ENCODE measurements at regions not wholly inside any gene's neighbourhood (a gene's known extent, or its start where the extent isn't known, plus 50 kb on each side); places are given as distances from the start of the nearest gene placed in this dataset.

DNA sequence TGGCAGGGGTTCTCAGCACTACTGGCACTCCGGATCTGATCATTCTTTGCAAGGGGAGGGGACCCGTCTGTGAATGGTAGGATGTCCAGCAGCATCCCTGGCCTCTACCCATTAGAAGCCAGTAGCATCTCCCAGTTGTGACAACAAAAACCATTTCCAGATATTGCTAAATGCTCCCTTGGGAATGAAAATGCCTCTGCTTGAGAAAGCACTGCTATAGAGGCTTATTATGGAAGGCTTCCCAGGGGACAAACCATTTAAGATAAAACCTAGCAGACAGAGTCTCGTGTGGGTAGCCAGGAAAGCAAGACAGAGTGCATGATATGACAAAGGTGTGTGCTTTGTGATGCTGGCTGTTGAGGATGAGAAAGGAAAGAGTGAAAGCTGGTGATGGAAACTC lies 273.7 kb downstream of the TMX3 start:
- Histone ChIP-seq H3K36me3 (ENCODE audit: control insufficient read depth, insufficient read depth, low read length) (peaks cover 1% of the 10 kb centered on the region), H3K4me2 (ENCODE audit: extremely low read depth, insufficient read depth, low read length) (no peak overlapping the region), H3K4me1 (ENCODE audit: control insufficient read depth, extremely low read depth, insufficient read depth, low read length) (peaks cover 9% of the 10 kb centered on the region), H3K27me3 (ENCODE audit: control insufficient read depth, insufficient read depth, low read length) (no peaks in the 10 kb centered on the region), H3K4me3 (replicated peaks in 1 of 4; ENCODE audit: control extremely low read depth in 1 of 4, insufficient read depth in 1 of 4, low read depth in 3 of 4, low read length in 4 of 4) (no peak overlapping the region), H4K20me1 (ENCODE audit: control insufficient read depth, extremely low read depth, insufficient read depth, low read length) (no peaks in the 10 kb centered on the region), H3K27ac (ENCODE audit: insufficient read depth, low read length) (no peak overlapping the region), H3K9ac (ENCODE audit: insufficient read depth, low read length) (no peak overlapping the region), H3K9me3 (ENCODE audit: control insufficient read depth, insufficient read depth, low read depth, low read length) (no peaks in the 10 kb centered on the region), H2AFZ (ENCODE audit: low read length) (no peak overlapping the region), H3K79me2 (ENCODE audit: control insufficient read depth, insufficient read depth, low read length) (no peaks in the 10 kb centered on the region)
- no peak for DNase-seq (ENCODE audit: low read depth in 2 of 2)
- TF ChIP-seq, protein P1, sequence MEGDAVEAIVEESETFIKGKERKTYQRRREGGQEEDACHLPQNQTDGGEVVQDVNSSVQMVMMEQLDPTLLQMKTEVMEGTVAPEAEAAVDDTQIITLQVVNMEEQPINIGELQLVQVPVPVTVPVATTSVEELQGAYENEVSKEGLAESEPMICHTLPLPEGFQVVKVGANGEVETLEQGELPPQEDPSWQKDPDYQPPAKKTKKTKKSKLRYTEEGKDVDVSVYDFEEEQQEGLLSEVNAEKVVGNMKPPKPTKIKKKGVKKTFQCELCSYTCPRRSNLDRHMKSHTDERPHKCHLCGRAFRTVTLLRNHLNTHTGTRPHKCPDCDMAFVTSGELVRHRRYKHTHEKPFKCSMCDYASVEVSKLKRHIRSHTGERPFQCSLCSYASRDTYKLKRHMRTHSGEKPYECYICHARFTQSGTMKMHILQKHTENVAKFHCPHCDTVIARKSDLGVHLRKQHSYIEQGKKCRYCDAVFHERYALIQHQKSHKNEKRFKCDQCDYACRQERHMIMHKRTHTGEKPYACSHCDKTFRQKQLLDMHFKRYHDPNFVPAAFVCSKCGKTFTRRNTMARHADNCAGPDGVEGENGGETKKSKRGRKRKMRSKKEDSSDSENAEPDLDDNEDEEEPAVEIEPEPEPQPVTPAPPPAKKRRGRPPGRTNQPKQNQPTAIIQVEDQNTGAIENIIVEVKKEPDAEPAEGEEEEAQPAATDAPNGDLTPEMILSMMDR (conservative IDR thresholded peaks at IDR 0.05 in 1 of 2, IDR thresholded peaks at IDR 0.05 in 1 of 2; ENCODE audit: low read depth in 1 of 2, low read length in 2 of 2): no peak
- no peak for TF ChIP-seq EZH2 (IDR thresholded peaks at IDR 0.05; ENCODE audit: low read length, missing control alignments)

DNA sequence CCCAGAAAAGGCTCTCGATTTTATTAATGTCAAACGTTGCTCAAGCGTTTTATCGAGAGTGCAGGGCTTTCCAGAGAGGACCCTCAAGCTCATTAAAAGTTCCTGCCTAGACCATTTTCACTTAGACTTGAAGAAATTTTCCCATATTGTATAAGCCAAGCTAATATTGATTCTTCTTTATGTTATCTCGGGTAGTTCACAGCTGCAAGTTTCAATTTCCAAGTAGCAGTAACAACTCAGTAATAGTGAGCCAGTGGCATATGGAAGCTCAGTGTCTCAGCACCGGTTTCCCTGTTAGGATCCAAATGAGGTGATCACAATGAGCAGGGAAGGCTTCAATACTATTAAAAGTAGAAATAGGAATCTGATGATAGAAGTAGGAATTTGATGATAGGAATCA lies 274.5 kb downstream of the TMX3 start:
- H3K4me3 ChIP-seq (replicated peaks in 1 of 4; ENCODE audit: control extremely low read depth in 1 of 4, insufficient read depth in 1 of 4, low read depth in 3 of 4, low read length in 4 of 4): no peak overlapping the region
- H3K9me3 ChIP-seq (ENCODE audit: control insufficient read depth, insufficient read depth, low read depth, low read length): no peaks in the 10 kb centered on the region
- H3K4me2 ChIP-seq (ENCODE audit: extremely low read depth, insufficient read depth, low read length): no peak overlapping the region
- H3K79me2 ChIP-seq (ENCODE audit: control insufficient read depth, insufficient read depth, low read length): no peaks in the 10 kb centered on the region
- no peak overlapping the region for H3K9ac ChIP-seq (ENCODE audit: insufficient read depth, low read length)
- peaks cover 1% of the 10 kb centered on the region for H3K36me3 ChIP-seq (ENCODE audit: control insufficient read depth, insufficient read depth, low read length)
- H3K27ac ChIP-seq (ENCODE audit: insufficient read depth, low read length): no peak overlapping the region
- no peaks in the 10 kb centered on the region for H4K20me1 ChIP-seq (ENCODE audit: control insufficient read depth, extremely low read depth, insufficient read depth, low read length)
- no peak overlapping the region for H2AFZ ChIP-seq (ENCODE audit: low read length)
- TF ChIP-seq, protein P1 (conservative IDR thresholded peaks at IDR 0.05 in 1 of 2, IDR thresholded peaks at IDR 0.05 in 1 of 2; ENCODE audit: low read depth in 1 of 2, low read length in 2 of 2): no peak
- no peak for TF ChIP-seq EZH2 (IDR thresholded peaks at IDR 0.05; ENCODE audit: low read length, missing control alignments)
- no peaks in the 10 kb centered on the region for H3K27me3 ChIP-seq (ENCODE audit: control insufficient read depth, insufficient read depth, low read length)
- peaks cover 9% of the 10 kb centered on the region for H3K4me1 ChIP-seq (ENCODE audit: control insufficient read depth, extremely low read depth, insufficient read depth, low read length)
- DNase-seq (ENCODE audit: low read depth in 2 of 2): no peak

DNA sequence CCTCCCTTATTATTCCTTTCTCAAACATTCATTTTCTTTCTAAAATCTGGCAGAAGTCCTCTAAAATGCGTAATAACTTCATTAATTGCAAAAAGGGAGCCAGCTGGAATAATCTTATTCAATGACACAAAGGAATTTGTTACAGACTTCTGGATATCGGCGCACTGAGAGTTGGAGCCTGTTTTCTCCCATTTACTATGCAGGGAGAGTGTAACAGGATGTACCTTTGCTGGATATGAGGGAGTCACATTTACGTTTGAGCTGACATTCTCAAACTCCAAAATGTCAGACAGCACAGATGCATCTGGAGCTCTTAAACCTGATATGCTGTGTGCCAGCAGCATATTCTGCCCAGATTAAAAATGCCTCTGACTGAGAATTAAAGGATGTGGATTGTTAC lies 275.3 kb downstream of the TMX3 start:
- H2AFZ ChIP-seq (ENCODE audit: low read length): peak overlapping the region; percentile 33
- no peaks in the 10 kb centered on the region for H4K20me1 ChIP-seq (ENCODE audit: control insufficient read depth, extremely low read depth, insufficient read depth, low read length)
- peaks cover 9% of the 10 kb centered on the region for H3K4me1 ChIP-seq (ENCODE audit: control insufficient read depth, extremely low read depth, insufficient read depth, low read length)
- no peaks in the 10 kb centered on the region for H3K9me3 ChIP-seq (ENCODE audit: control insufficient read depth, insufficient read depth, low read depth, low read length)
- peak overlapping the region; percentile 83 for H3K27ac ChIP-seq (ENCODE audit: insufficient read depth, low read length)
- no peak overlapping the region for H3K9ac ChIP-seq (ENCODE audit: insufficient read depth, low read length)
- H3K4me2 ChIP-seq (ENCODE audit: extremely low read depth, insufficient read depth, low read length): no peak overlapping the region
- H3K36me3 ChIP-seq (ENCODE audit: control insufficient read depth, insufficient read depth, low read length): peaks cover 1% of the 10 kb centered on the region
- no peak overlapping the region for H3K4me3 ChIP-seq (replicated peaks in 1 of 4; ENCODE audit: control extremely low read depth in 1 of 4, insufficient read depth in 1 of 4, low read depth in 3 of 4, low read length in 4 of 4)
- DNase-seq (ENCODE audit: low read depth in 2 of 2): no peak
- no peak for TF ChIP-seq EZH2 (IDR thresholded peaks at IDR 0.05; ENCODE audit: low read length, missing control alignments)
- TF ChIP-seq, protein P1 (conservative IDR thresholded peaks at IDR 0.05 in 1 of 2, IDR thresholded peaks at IDR 0.05 in 1 of 2; ENCODE audit: low read depth in 1 of 2, low read length in 2 of 2): no peak
- H3K27me3 ChIP-seq (ENCODE audit: control insufficient read depth, insufficient read depth, low read length): no peaks in the 10 kb centered on the region
- H3K79me2 ChIP-seq (ENCODE audit: control insufficient read depth, insufficient read depth, low read length): no peaks in the 10 kb centered on the region
